SJSA1 (cell line): ENCODE measurements at regions not wholly inside any gene's neighbourhood (a gene's known extent, or its start where the extent isn't known, plus 50 kb on each side); places are given as distances from the start of the nearest gene placed in this dataset.

ENCODE experiments used
- DNase-seq, 2 experiments: peaks; one replicate each; pipeline ENCODE4 v3.0.0-alpha.2; 2015 to 2020; ENCODE audit warnings: low spot score in 2 of 2, low read depth in 1 of 2
- H3K27ac ChIP-seq: fragments of 250-450 bp; sonication (Bioruptor Pico); 2 replicates; pipeline ENCODE4 v1.5.1; 2020; ENCODE audit warnings: mild to moderate bottlenecking, moderate library complexity
- H3K27me3 ChIP-seq: fragments of 250-450 bp; sonication (Bioruptor Pico); replicated peaks from 2 replicates; pipeline ENCODE4 v1.5.1; 2020; ENCODE audit warnings: mild to moderate bottlenecking, moderate library complexity
- H3K36me3 ChIP-seq: fragments of 250-450 bp; sonication (Bioruptor Pico); 2 replicates; pipeline ENCODE4 v1.5.1; 2020; ENCODE audit warnings: mild to moderate bottlenecking
- H3K4me1 ChIP-seq: fragments of 250-450 bp; sonication (Bioruptor Pico); replicated peaks from 2 replicates; pipeline ENCODE4 v1.6.1; 2021; ENCODE audit warnings: mild to moderate bottlenecking
- H3K4me3 ChIP-seq: fragments of 250-450 bp; sonication (Bioruptor Pico); 2 replicates; pipeline ENCODE4 v1.5.1; 2020; ENCODE audit warnings: mild to moderate bottlenecking
- H3K9me3 ChIP-seq: fragments of 250-450 bp; sonication (Bioruptor Pico); replicated peaks from 2 replicates; pipeline ENCODE4 v1.5.1; 2020; ENCODE audit warnings: mild to moderate bottlenecking

DNA sequence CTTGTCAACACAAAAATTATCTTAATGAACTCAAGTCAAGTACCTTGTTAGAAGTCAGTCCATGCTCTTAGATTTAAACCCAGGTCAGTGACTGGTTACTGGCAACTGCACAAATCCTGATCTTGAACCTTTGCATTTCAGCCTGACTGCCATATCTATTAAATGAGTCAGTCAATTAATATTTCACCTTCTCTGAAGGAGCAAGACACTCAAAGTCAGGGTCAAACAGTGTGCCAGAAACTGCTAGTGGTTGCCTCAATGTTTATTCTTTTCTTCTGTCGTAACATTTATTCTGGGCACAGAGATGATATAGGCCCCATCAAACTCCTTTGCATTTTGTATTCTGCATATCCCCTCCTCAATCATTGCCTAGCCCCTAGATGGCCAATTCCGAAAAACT is 193.9 kb upstream of the MOCS1 start:
- H3K4me3 ChIP-seq = no peak overlapping the region
- no peak overlapping the region for H3K27ac ChIP-seq
- H3K4me1 ChIP-seq = no peaks in the 10 kb centered on the region
- H3K9me3 ChIP-seq = no peaks in the 10 kb centered on the region; the same call in 1 of the 2 replicates
- no peak for DNase-seq
- H3K27me3 ChIP-seq = no peaks in the 10 kb centered on the region
- H3K36me3 ChIP-seq = no peaks in the 10 kb centered on the region

DNA sequence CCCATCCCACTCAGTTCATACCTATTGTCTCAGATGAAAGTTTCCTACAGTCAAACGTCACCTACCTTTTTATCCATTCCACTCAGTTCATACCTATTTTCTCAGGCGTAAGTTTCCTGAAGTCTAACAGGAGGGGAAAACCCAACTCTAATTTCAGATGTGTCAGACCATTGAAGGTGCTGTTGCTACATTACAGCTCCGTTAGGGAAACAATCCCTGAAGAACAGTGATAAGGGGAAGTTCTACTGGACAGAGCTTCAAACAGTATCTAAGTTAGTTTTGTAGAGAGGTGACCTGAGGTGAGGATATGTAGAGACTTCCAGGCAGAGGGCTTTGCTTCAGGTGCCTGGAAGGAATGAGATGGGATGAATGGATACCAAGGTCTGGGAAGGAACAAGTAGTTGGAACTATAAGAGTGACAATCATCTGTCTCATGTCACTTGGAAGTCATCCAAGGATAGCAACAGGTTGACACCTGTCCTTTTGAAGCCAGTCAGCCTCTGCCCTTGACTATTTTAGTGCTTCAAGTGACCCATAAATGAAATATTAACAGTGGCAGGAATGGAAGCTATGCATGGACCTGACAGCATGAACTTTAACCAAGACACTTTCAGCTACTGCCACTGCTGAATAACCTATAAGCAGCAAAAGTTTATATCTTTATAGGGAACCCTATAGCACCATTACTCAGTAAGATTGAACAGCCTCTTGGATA is 191.6 kb upstream of the MOCS1 start:
- H3K4me3 ChIP-seq = no peak overlapping the region
- no peaks in the 10 kb centered on the region for H3K4me1 ChIP-seq
- no peaks in the 10 kb centered on the region; the same call in 1 of the 2 replicates for H3K9me3 ChIP-seq
- H3K36me3 ChIP-seq = no peaks in the 10 kb centered on the region
- no peaks in the 10 kb centered on the region for H3K27me3 ChIP-seq
- H3K27ac ChIP-seq = no peak overlapping the region
- DNase-seq = no peak

DNA sequence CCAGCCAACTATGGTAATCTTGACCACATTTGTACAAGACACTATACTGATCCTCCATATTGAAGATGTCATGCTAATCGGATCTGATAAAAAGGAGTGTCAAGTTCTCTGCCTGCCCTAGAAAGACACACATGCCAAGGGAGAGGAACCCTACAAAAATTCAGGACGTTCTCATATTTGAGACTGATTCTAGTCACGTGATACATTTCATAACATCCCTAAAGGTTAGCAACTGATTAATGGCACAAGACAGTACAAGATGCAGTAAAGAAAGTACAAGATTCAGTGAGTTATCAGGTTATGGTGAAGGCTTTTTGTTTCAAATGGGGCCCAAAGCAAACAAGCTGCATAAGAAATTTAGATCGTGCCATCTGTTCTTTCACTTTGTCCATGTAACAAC is 190.7 kb upstream of the MOCS1 start:
- no peak overlapping the region for H3K27ac ChIP-seq
- H3K27me3 ChIP-seq = no peaks in the 10 kb centered on the region
- no peaks in the 10 kb centered on the region for H3K4me1 ChIP-seq
- no peaks in the 10 kb centered on the region; the same call in 1 of the 2 replicates for H3K9me3 ChIP-seq
- no peaks in the 10 kb centered on the region for H3K36me3 ChIP-seq
- DNase-seq = no peak
- no peak overlapping the region for H3K4me3 ChIP-seq

DNA sequence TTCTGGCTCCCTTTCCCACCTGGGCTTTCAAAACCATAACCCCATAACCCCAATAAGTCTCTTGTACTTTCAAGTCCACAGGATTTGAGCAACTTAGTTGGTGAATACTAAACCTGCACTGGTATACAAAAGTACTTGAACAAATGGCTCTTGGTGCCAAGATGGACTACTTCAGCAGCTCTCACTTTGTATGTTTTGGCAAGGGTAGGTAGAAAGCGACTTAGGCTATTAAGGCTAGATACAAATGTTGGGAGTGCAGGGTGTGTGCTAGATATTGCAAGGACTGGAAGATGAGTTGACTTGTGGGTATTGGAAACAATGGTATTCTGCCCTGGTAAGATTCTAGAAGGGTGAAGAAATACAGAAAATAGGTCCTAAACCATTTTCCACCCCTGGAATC is 182.6 kb upstream of the MOCS1 start:
- no peak overlapping the region for H3K4me3 ChIP-seq
- no peaks in the 10 kb centered on the region for H3K4me1 ChIP-seq
- no peak for DNase-seq
- H3K36me3 ChIP-seq = no peaks in the 10 kb centered on the region
- H3K27me3 ChIP-seq = no peaks in the 10 kb centered on the region
- no peak overlapping the region for H3K27ac ChIP-seq
- H3K9me3 ChIP-seq = no peaks in the 10 kb centered on the region

DNA sequence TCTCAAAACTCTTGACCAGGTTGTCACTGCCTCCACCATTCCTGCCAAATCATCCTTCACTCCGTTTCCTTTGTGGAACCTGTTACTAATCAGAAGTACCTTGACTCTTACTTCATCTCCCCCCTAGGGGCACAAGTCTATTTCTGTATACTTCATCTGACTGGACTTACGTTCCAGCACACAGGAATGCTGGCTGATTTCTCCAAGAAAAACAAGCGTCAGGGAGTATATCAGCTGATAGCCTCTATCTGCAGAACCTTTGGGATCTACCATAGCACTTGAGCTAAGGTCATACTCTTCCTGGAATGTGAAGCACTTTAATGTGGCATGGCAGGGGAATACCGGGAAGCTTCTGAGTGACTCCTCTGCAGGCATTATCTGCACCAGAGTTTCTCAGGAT is 178.1 kb upstream of the MOCS1 start:
- DNase-seq = no peak
- Histone ChIP-seq H3K27me3 (no peaks in the 10 kb centered on the region), H3K4me3 (no peak overlapping the region), H3K27ac (no peak overlapping the region), H3K36me3 (no peaks in the 10 kb centered on the region), H3K9me3 (no peaks in the 10 kb centered on the region), H3K4me1 (no peaks in the 10 kb centered on the region)

DNA sequence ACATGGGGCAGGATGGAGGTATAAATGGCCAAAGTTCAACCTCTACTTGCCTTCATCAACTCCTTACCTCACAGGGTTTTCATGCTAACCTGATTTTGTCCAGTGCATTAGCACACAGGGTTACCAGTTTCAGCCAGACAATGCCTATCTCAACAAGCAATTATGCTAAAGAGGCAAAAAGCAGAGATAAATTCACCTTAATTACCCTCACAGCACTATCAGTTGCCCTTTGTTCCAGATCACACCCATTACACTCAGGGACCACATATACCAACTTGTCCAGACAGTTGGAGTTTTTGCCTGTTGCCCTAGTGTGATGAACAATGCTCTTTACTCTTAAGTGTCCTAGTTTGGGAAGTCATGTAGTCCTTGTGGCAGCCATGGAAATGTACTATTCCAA is 174.5 kb upstream of the MOCS1 start:
- DNase-seq = no peak
- Histone ChIP-seq H3K9me3 (no peaks in the 10 kb centered on the region), H3K4me1 (no peaks in the 10 kb centered on the region), H3K4me3 (no peak overlapping the region), H3K27me3 (no peaks in the 10 kb centered on the region), H3K27ac (no peak overlapping the region), H3K36me3 (no peaks in the 10 kb centered on the region)

DNA sequence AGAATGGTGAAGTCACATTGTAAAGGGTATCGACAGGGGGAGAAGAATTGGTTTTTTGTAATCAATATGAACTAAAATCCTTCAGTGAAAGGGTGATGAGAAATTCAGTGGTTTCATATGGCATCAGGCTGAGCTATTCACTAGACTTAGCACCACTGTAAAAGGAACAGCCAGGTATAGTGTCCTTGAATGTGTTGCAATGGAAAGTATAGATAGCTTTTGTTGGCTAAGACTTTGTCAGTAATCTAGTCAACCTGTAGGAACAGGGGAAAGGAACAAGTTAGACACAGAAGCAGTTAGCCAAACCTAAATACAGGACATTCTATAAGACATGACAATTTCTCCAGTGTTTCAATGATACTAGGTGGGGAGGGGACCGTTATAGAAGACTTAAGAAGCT is 172.6 kb upstream of the MOCS1 start:
- H3K27ac ChIP-seq = no peak overlapping the region
- no peak for DNase-seq
- H3K27me3 ChIP-seq = no peaks in the 10 kb centered on the region
- H3K4me3 ChIP-seq = no peak overlapping the region
- no peaks in the 10 kb centered on the region for H3K9me3 ChIP-seq
- no peaks in the 10 kb centered on the region for H3K4me1 ChIP-seq
- no peaks in the 10 kb centered on the region for H3K36me3 ChIP-seq

DNA sequence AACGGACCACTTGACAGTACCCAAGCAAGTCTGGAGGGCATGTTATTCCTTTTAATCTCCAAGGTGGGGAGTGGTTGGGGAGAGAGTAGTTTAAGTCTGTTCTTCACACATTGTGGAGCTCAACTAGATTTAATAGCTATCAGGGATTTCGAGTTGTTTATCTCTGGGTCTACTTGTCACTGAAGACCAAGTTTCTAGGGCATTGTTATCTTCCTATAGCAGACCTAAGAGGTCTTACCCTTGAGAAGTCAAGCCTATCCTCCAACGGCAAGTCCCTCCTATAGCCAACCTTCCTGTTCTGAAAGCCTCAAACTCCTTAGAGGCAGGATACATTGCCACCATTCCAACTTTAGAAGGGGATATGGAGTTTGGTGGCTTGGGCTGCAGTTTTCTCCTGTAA is 164.5 kb upstream of the MOCS1 start:
- H3K27me3 ChIP-seq = no peaks in the 10 kb centered on the region
- no peak for DNase-seq
- no peaks in the 10 kb centered on the region for H3K9me3 ChIP-seq
- H3K4me1 ChIP-seq = no peaks in the 10 kb centered on the region
- H3K27ac ChIP-seq = no peak overlapping the region
- H3K36me3 ChIP-seq = no peaks in the 10 kb centered on the region
- H3K4me3 ChIP-seq = no peak overlapping the region

DNA sequence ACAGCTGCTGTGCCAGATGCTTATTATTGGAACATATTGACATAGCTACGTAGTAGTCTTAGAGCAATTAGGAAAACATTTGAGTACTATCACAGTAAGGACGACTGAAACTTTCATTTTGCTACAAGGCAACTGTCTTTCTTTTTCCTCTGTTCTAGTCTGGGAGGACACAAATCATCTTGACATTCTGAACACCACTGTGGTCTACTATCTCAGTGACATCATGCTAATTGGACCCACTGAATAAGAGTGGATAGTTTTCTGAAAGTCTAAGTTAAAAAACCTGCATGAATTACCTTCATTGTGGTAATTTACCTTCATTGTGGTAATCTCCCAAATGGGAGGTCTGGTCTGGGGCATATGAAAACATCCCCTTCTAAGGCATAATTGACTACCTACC is 163.3 kb upstream of the MOCS1 start:
- H3K4me1 ChIP-seq = no peaks in the 10 kb centered on the region
- DNase-seq = no peak
- H3K4me3 ChIP-seq = no peak overlapping the region
- H3K36me3 ChIP-seq = no peaks in the 10 kb centered on the region
- no peaks in the 10 kb centered on the region for H3K9me3 ChIP-seq
- no peak overlapping the region for H3K27ac ChIP-seq
- no peaks in the 10 kb centered on the region for H3K27me3 ChIP-seq

DNA sequence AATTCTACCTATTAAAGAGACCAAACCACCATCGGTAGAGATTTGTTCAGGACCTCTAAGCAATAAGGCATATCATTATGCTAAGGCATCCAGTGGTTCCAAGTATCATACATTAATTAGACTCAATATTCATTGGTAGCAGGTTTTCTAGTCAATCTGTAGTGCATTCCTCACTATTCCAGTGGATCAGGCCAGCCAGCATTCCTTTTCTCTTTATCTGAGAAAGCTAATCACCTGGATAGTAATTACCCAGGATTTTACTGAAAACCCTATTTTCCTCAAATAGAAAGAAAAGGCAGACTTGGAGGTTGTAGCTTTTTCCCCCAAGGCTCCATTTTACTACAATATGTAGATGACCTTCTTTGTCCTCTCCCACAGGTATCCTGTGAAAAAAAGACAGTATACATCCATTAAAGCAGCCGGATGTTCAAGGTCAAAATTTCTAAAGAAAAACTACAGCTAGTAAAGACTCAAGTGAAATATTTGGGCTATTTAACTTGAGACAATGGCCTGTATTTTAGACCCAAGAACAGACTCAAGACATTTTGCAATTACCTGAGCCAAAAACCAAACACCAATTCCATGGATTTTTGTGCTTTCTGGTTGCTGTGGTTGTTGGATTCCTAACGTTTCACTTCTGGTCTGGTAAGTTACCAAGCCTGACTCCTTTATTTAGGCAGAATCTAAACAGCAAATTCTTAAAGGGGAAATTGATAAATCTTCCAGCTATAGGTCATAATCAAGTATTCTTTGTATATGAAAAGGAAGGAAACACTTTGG is 149.1 kb upstream of the MOCS1 start:
- Histone ChIP-seq H3K27ac (no peak overlapping the region), H3K4me3 (no peak overlapping the region), H3K36me3 (no peaks in the 10 kb centered on the region), H3K9me3 (no peaks in the 10 kb centered on the region), H3K4me1 (no peaks in the 10 kb centered on the region), H3K27me3 (no peaks in the 10 kb centered on the region)
- DNase-seq = no peak

DNA sequence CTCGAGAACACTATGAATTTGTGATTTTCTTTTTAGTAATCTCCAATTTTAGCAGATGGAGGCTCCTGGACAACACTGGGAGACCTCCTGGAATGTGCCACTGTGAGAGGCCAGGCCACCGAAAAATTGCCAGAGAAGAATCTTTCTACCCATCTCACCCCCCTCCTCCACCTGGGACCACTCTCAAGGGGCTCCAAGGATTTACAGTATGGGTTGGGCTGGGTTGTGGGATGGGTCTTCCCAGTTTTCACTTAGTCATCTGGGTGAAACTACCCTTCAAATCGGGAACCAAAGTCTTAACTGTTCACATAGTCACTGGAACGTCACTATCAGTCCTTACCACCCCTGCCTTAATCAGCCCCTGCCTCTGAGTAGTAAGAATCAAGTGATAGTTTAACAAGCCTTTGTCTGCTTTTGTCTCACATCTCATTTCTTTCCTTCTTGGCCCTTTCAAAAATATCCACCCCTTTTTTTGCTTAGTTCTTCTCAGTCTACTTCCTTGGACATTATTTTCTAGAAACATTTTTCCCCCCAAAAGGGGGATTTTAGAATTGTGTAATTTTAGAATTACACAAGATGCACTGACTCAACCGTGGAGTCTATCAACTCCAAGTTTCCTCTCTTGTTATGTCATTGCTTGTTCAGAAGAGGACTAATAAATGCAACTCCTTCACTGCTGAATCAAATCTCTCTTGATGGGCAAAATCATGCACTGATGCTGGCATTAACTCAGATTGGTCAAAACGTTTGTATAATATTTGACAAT is 148.2 kb upstream of the MOCS1 start:
- Histone ChIP-seq H3K4me3 (no peak overlapping the region), H3K27me3 (no peaks in the 10 kb centered on the region), H3K9me3 (no peaks in the 10 kb centered on the region), H3K36me3 (no peaks in the 10 kb centered on the region), H3K27ac (no peak overlapping the region), H3K4me1 (no peaks in the 10 kb centered on the region)
- DNase-seq = no peak

DNA sequence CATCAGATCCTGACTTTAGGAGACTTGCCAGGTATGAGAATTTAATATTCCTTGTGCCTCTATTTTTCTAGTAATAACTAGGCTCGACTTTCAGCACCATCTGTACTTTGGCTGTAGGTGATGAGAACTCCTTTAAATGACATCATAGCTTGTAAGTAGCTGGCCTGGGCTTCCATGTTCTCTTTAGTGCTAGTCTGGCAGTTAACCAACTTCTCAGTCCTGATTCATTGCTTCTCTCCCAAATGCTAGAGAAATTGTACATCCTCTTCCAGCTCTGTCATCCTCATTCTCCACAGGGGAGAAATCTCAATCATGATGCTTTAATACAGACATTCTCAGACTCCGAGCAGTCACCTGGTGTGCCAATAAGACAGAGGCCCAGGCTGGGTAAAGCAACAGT is 143.5 kb upstream of the MOCS1 start:
- no peaks in the 10 kb centered on the region for H3K9me3 ChIP-seq
- no peaks in the 10 kb centered on the region for H3K36me3 ChIP-seq
- no peak for DNase-seq
- no peaks in the 10 kb centered on the region for H3K4me1 ChIP-seq
- H3K4me3 ChIP-seq = no peak overlapping the region
- H3K27ac ChIP-seq = no peak overlapping the region
- no peaks in the 10 kb centered on the region for H3K27me3 ChIP-seq

DNA sequence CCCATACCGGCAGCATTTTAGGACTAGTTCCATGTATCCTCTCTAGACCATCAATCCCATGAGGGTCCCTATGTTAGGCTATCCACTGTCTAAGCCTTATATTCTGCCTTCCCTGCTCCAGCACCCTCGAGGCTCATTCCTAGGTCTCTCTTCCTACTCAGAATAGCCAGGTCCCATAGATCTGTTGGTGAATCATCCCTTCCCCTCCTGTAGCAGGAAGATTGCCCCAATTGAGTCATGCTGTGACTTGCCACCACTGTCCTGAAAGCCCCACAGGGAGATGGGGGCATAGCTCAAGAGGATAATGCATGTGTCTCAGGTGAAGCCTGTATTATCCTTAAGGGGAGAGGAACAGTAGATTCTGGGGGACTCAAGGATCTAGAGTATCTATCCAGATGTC is 143.1 kb upstream of the MOCS1 start:
- H3K4me3 ChIP-seq = no peak overlapping the region
- H3K4me1 ChIP-seq = no peaks in the 10 kb centered on the region
- no peaks in the 10 kb centered on the region for H3K27me3 ChIP-seq
- no peak for DNase-seq
- H3K27ac ChIP-seq = no peak overlapping the region
- no peaks in the 10 kb centered on the region for H3K36me3 ChIP-seq
- no peaks in the 10 kb centered on the region for H3K9me3 ChIP-seq

DNA sequence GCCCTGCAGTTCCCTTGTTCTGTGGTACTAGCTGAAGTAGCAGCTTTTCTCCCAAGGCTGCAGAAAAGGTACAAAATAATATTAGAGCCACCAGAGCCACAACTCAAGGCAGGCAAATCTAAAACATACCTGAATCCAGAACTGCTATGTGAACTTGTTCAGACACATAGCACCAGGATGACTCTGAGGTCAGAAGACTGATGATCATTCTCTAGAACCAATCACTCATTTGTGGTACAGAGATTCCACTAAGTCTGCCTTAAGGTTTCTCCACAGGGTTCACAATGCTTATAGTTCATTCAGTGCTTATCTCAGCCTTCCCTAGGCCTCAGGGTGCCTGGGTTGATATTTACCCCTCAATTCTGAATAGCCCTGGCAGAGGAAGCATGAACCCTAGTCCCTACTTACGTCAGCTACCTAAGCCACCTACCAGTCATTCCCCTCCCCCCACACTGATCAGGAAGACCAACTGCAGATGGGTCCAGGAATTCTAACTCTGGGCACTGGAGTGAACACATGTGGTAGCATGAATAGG is 140.9 kb upstream of the MOCS1 start:
- no peak for DNase-seq
- Histone ChIP-seq H3K27ac (no peak overlapping the region), H3K4me1 (no peaks in the 10 kb centered on the region), H3K27me3 (no peaks in the 10 kb centered on the region), H3K9me3 (no peaks in the 10 kb centered on the region), H3K36me3 (no peaks in the 10 kb centered on the region), H3K4me3 (no peak overlapping the region)
